ENCODE measurements at regions not wholly inside any gene's neighbourhood (a gene's known extent, or its start where the extent isn't known, plus 50 kb on each side); places are given as distances from the start of the nearest gene placed in this dataset.
"Not testable (repeated sequence)": the region's sequence is repeated elsewhere in the genome, so short reads cannot be mapped to it uniquely, and the experiment has no call there.

DNA sequence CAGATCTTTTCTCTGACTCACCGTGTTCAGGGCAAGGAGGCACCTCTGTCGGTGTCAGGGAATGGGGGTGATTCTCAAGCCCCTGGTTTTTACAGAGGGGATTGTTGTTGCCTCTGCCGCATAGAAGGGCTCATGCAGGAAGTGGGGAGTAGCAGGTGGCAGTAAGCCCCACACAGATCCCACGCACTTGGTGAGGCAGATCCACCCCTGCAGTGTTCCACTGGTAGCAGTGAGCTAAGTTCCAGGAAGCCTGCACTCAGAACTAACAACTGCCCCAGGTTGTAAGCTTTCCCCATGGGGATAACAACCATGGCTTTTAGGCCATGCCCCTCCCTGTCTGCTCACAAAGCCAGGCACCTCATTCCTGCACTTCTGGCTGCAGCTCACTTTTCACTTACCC lies 149.1 kb downstream of the SPIN4 start:
- not testable (repeated sequence) for TF ChIP-seq CTCF (conservative IDR thresholded peaks at IDR 0.05); ZFX (IDR thresholded peaks at IDR 0.05)

Data from C4-2B (cell line).